PC-3 (cell line): ENCODE measurements at regions not wholly inside any gene's neighbourhood (a gene's known extent, or its start where the extent isn't known, plus 50 kb on each side); places are given as distances from the start of the nearest gene placed in this dataset.

ENCODE experiments used
- ATAC-seq: fragments of 200-7000 bp; cut with Tn5 transposase; 2 replicates; pipeline ENCODE4 v1.9.1; 2020; ENCODE audit warnings: mild to moderate bottlenecking, moderate library complexity
- BruUV-seq: library from RNA; stranded (reverse); fragments of 400-500 nt; replicated peaks from 2 replicates; lab custom pipeline; 2021; lab: Mats Ljungman, UMichigan
- CTCF ChIA-PET: fragments of 300-600 bp; sonication (Branson Sonifier 250); formaldehyde crosslinking; loops from one replicate; lab custom pipeline; 2022; ENCODE audit warnings: antibody characterized with exemption; lab: Charles Lee
- POLR2A ChIA-PET: fragments of 300-600 bp; sonication (Branson Sonifier 250); formaldehyde crosslinking; loops from one replicate; lab custom pipeline; 2022; ENCODE audit warnings: antibody characterized with exemption; ENCODE audit not compliant: unreplicated experiment; lab: Charles Lee
- DNase-seq: peaks from one replicate; pipeline ENCODE4 v3.0.0-alpha.2; 2015
- H2AFZ ChIP-seq: fragments of 300-600 bp; sonication (generic); 2 replicates; pipeline ENCODE4 v1.6.0; 2016; ENCODE audit warnings: antibody characterized with exemption, low read length
- H3F3A ChIP-seq: fragments of 300-600 bp; sonication (generic); one replicate; pipeline ENCODE4 v1.6.0; 2017; ENCODE audit warnings: antibody characterized with exemption, low read length, control low read depth, mild to moderate bottlenecking; ENCODE audit not compliant: unreplicated experiment
- H3K27ac ChIP-seq: fragments of 300-600 bp; sonication (generic); 2 replicates; pipeline ENCODE4 v1.5.1; 2016; ENCODE audit warnings: mild to moderate bottlenecking, low read length
- H3K27me3 ChIP-seq: fragments of 300-600 bp; sonication (generic); 2 replicates; pipeline ENCODE4 v1.6.1; 2016; ENCODE audit warnings: low read length, mixed read lengths
- H3K36me3 ChIP-seq: fragments of 300-600 bp; sonication (generic); 2 replicates; pipeline ENCODE4 v1.6.1; 2016; ENCODE audit warnings: low read depth, mixed run types, low read length, mixed read lengths
- H3K4me1 ChIP-seq: fragments of 300-600 bp; sonication (generic); 2 replicates; pipeline ENCODE4 v1.5.1; 2016; ENCODE audit warnings: low read length; ENCODE audit not compliant: insufficient read depth
- H3K4me2 ChIP-seq: fragments of 300-600 bp; sonication (generic); 2 replicates; pipeline ENCODE4 v1.6.0; 2016; ENCODE audit warnings: low read length
- H3K4me3 ChIP-seq: fragments of 300-600 bp; sonication (generic); 2 replicates; pipeline ENCODE4 v1.5.1; 2016; ENCODE audit warnings: mild to moderate bottlenecking, low read length, mixed read lengths
- H3K79me2 ChIP-seq: fragments of 300-600 bp; sonication (generic); 2 replicates; pipeline ENCODE4 v1.6.1; 2017; ENCODE audit warnings: low read length, mixed read lengths
- H3K9ac ChIP-seq: fragments of 300-600 bp; sonication (generic); 2 replicates; pipeline ENCODE4 v1.6.0; 2016; ENCODE audit warnings: mild to moderate bottlenecking, low read length
- H3K9me2 ChIP-seq: fragments of 300-600 bp; sonication (generic); replicated peaks from 2 replicates; pipeline ENCODE4 v1.6.1; 2016; ENCODE audit warnings: mixed run types, low read length, mixed read lengths
- H3K9me3 ChIP-seq: fragments of 300-600 bp; sonication (generic); 2 replicates; pipeline ENCODE4 v1.6.1; 2016; ENCODE audit warnings: low read length, mixed read lengths
- H4K20me1 ChIP-seq: fragments of 300-600 bp; sonication (generic); 2 replicates; pipeline ENCODE4 v1.6.1; 2016; ENCODE audit warnings: low read length, mixed read lengths
- EZH2 ChIP-seq: fragments of 300-600 bp; sonication (generic); IDR thresholded peaks from one replicate; pipeline ENCODE4 v1.6.1; 2017; ENCODE audit warnings: antibody characterized with exemption, mild to moderate bottlenecking, low read length; ENCODE audit not compliant: unreplicated experiment
- EZH2phosphoT487 ChIP-seq: fragments of 300-600 bp; sonication (generic); IDR thresholded peaks from 2 replicates; pipeline ENCODE4 v1.6.1; 2018; ENCODE audit warnings: mild to moderate bottlenecking, antibody characterized with exemption, low read length, borderline replicate concordance
- intact Hi-C: fragments of 100-400 bp; cut with micrococcal nuclease; formaldehyde crosslinking; loops from 2 replicates; pipeline ENCODE4 v1.9.0; 2023
- TF ChIP-seq, protein P1 (sequence below): fragments of 300-600 bp; sonication (generic); conservative IDR thresholded peaks from 2 replicates; pipeline ENCODE4 v1.5.1; 2017; ENCODE audit warnings: antibody characterized with exemption, low read depth, mild to moderate bottlenecking, low read length

DNA sequence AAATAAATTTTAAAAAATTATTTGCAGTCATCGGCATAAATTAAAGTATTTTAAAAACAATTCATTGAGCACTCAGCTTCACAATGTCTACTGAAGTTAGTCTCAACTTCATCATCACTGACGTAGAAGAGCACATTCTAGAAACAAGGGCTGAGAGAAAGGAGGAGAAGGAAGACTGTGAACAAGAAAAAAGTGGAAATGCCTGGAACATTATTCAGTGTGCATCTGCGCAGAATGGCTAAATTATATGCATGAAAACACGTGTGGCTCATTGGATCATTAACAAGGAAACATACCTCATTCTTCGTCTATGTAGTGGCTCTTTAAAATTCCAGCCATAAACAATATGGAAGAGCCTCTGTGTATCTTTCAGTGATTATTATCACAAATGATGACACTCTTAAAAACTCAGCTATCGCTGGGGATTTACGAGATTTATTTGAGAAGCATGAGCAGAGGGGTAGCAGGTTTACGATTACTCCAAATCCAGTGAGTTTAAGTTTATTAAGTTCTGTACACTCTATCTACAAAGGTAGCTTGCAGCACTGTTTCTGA lies 404.2 kb upstream of the CDIN1 start:
- Histone ChIP-seq H3K4me2 (no peak overlapping the region), H3K27me3 (no peaks in the 10 kb centered on the region), H3K9ac (no peak overlapping the region), H3K36me3 (no peaks in the 10 kb centered on the region), H4K20me1 (no peaks in the 10 kb centered on the region), H3F3A (no peaks in the 10 kb centered on the region), H3K79me2 (no peaks in the 10 kb centered on the region), H2AFZ (no peak overlapping the region), H3K4me1 (peaks cover 26% of the 10 kb centered on the region), H3K27ac (no peak overlapping the region), H3K9me3 (no peaks in the 10 kb centered on the region), H3K9me2 (no peaks in the 10 kb centered on the region), H3K4me3 (no peak overlapping the region)
- BruUV-seq, result no TSS peak
- ChIA-PET POLR2A (no interaction called here), CTCF (no interaction called here)
- intact Hi-C loops, result no loop called here
- ATAC-seq, result no peak
- no peak for TF ChIP-seq EZH2phosphoT487
- DNase-seq, result no peak

DNA sequence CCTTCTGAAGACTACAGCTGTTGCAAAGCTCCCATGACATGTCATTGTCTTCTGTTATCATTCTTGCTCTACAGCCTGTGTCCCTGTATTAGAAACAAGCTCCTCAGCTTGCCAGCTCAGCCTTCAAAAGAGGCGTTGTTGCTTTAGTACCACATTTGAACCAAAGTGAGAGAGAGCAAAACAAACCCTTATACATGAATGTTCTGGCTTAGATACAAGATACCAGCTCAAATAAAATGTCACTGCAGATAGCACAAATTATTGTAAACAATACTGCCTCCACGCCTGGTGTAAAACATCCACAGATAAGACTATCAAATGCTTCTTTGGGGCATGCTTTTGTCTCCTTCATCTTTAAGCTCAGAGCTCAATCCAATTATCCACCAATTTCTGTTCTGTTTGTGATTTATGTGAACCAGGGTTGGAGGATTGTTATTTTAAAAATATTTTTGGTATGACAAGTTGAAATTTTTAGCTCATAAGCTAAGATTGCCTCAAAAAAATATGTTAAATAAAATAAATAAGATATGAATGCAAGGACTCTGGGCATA lies 403.6 kb upstream of the CDIN1 start:
- Histone ChIP-seq H3K79me2 (no peaks in the 10 kb centered on the region), H3F3A (no peaks in the 10 kb centered on the region), H3K27ac (no peak overlapping the region), H3K9me3 (no peaks in the 10 kb centered on the region), H2AFZ (no peak overlapping the region), H3K9ac (no peak overlapping the region), H3K4me1 (peaks cover 26% of the 10 kb centered on the region), H3K27me3 (no peaks in the 10 kb centered on the region), H3K9me2 (no peaks in the 10 kb centered on the region), H3K36me3 (no peaks in the 10 kb centered on the region), H4K20me1 (no peaks in the 10 kb centered on the region), H3K4me3 (no peak overlapping the region), H3K4me2 (no peak overlapping the region)
- DNase-seq (no peak), ATAC-seq (no peak)
- TF ChIP-seq EZH2 (no peak), EZH2phosphoT487 (no peak)
- TF ChIP-seq, protein P1, sequence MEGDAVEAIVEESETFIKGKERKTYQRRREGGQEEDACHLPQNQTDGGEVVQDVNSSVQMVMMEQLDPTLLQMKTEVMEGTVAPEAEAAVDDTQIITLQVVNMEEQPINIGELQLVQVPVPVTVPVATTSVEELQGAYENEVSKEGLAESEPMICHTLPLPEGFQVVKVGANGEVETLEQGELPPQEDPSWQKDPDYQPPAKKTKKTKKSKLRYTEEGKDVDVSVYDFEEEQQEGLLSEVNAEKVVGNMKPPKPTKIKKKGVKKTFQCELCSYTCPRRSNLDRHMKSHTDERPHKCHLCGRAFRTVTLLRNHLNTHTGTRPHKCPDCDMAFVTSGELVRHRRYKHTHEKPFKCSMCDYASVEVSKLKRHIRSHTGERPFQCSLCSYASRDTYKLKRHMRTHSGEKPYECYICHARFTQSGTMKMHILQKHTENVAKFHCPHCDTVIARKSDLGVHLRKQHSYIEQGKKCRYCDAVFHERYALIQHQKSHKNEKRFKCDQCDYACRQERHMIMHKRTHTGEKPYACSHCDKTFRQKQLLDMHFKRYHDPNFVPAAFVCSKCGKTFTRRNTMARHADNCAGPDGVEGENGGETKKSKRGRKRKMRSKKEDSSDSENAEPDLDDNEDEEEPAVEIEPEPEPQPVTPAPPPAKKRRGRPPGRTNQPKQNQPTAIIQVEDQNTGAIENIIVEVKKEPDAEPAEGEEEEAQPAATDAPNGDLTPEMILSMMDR, result no peak
- intact Hi-C loops, result no loop called here
- POLR2A ChIA-PET, result no interaction called here
- CTCF ChIA-PET, result no interaction called here
- no TSS peak for BruUV-seq

DNA sequence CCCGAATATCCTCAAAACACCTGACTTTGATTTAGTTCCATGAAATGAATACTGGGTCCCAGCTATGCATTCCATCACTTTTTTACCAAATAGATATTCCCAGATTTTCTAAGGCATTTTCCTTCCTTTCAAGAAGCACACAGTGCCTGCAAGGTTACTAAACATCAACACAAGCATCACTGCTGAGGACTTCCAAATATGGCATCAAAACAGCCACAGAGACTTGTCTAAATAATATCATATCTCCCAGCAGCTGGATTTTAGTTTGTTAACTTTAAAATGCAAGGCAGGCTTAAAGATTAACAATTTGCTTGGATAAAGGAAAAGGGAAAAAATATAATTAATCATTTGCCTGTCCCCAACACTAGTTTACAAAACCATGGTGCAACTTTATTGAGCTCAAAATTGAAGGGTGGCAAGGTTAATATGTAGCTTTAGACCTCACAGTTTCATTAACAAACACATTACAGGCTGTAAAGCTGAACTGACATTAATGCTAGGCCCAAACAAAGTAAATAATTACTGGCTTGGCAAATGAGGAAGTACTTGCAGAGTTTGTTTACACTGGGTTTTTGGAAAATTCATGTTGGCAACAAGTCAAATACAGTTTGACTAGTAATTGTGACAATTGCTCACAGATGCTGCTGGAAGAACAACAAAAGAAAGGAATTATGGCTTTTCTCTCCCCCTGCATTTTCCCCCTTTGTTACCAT lies 401.7 kb upstream of the CDIN1 start:
- Histone ChIP-seq H3K27me3 (no peaks in the 10 kb centered on the region), H3K4me2 (peak overlapping the region; percentile 2; the same call in 1 of the 2 replicates), H3K4me1 (peaks cover 22% of the 10 kb centered on the region), H3K4me3 (no peak overlapping the region), H3K9me3 (no peaks in the 10 kb centered on the region), H4K20me1 (no peaks in the 10 kb centered on the region), H3F3A (no peaks in the 10 kb centered on the region), H2AFZ (no peak overlapping the region), H3K79me2 (no peaks in the 10 kb centered on the region), H3K27ac (no peak overlapping the region), H3K36me3 (no peaks in the 10 kb centered on the region), H3K9ac (no peak overlapping the region), H3K9me2 (no peaks in the 10 kb centered on the region; the same call in 1 of the 2 replicates)
- CTCF ChIA-PET, result interaction anchor here (0.6 kb wide), 1 partner anchor 148 kb away, joined by 3 read pairs; no protein-coding TSS in a partner anchor
- BruUV-seq, result no TSS peak
- TF ChIP-seq EZH2phosphoT487 (no peak), EZH2 (no peak)
- TF ChIP-seq, protein P1, result no peak
- intact Hi-C loops, result no loop called here
- peak; percentile 76 for ATAC-seq
- POLR2A ChIA-PET, result interaction anchor here (0.7 kb wide), 1 partner anchor 559 kb away, joined by 3 read pairs; no protein-coding TSS in a partner anchor
- DNase-seq, result peak; percentile 90
